ENCODE measurements at regions not wholly inside any gene's neighbourhood (a gene's known extent, or its start where the extent isn't known, plus 50 kb on each side); places are given as distances from the start of the nearest gene placed in this dataset.

- no peaks in the 10 kb centered on the region for H3K4me1 Mint-ChIP-seq
- no peak overlapping the region for H3K4me3 Mint-ChIP-seq
- H3K27ac Mint-ChIP-seq, result no peak overlapping the region
- H3K36me3 Mint-ChIP-seq (ENCODE audit: low read depth), result no peaks in the 10 kb centered on the region
- peaks cover 3% of the 10 kb centered on the region for H3K27me3 Mint-ChIP-seq (ENCODE audit: low read depth)
- peaks cover 4% of the 10 kb centered on the region for H3K9me3 Mint-ChIP-seq
- TF ChIP-seq CTCF (IDR thresholded peaks at IDR 0.05; ENCODE audit: unreplicated experiment in 3 of 3), result no peak
Measured at GRCh38 chr1:73821520-73821919, 376.5 kb downstream of the LRRIQ3 start.

GRCh38 chr1:73820843-73821242 lies 377.1 kb downstream of the LRRIQ3 start:
- Mint-ChIP-seq H3K4me3 (no peak overlapping the region), H3K27me3 (ENCODE audit: low read depth) (peaks cover 3% of the 10 kb centered on the region), H3K27ac (no peak overlapping the region), H3K36me3 (ENCODE audit: low read depth) (no peaks in the 10 kb centered on the region), H3K4me1 (no peaks in the 10 kb centered on the region), H3K9me3 (peaks cover 4% of the 10 kb centered on the region)
- no peak for TF ChIP-seq CTCF (IDR thresholded peaks at IDR 0.05; ENCODE audit: unreplicated experiment in 3 of 3)

DNA sequence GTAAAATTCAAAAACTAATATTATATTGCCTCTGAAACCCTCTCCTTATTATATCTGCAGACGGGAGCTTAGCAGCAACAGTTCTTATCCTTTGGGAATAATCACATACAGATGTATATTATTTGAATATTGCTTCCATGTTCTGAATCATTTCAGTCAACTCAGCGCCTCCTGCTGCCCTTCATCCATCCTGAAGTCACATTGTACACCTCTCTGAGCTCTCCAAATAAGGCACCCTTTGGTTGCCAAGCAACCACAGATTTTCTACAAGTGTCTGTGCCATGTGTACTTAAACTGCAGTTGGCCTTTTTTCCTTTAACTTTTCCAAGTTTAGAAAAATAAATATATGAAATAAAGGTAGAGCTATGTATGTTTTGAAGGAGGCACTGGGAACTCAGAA lies 384.3 kb downstream of the LRRIQ3 start:
- H3K27me3 Mint-ChIP-seq (ENCODE audit: low read depth), result peaks cover 7% of the 10 kb centered on the region
- no peaks in the 10 kb centered on the region for H3K36me3 Mint-ChIP-seq (ENCODE audit: low read depth)
- H3K9me3 Mint-ChIP-seq, result peaks cover 4% of the 10 kb centered on the region
- no peak overlapping the region for H3K27ac Mint-ChIP-seq
- H3K4me3 Mint-ChIP-seq, result no peak overlapping the region
- no peak for TF ChIP-seq CTCF (IDR thresholded peaks at IDR 0.05; ENCODE audit: unreplicated experiment in 3 of 3)
- no peaks in the 10 kb centered on the region for H3K4me1 Mint-ChIP-seq

DNA sequence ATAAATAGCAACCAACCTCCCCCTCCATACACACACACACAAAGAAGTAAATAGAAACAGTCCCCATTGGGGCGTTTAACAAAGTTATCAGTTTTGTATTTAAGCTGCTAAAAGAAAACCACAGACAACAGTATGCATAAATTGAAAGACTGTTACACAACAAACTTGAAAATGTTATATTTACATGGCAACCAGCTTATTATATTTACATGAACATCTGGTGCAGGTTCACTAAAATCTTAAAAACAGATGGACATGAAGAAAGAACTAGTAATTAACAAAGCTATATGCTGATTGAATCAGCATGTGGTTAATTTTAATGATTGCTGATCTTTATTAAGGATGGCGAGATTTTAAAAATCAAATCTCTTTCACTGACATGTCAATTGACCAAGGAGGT lies 384.7 kb downstream of the LRRIQ3 start:
- no peak for TF ChIP-seq CTCF (IDR thresholded peaks at IDR 0.05; ENCODE audit: unreplicated experiment in 3 of 3)
- H3K36me3 Mint-ChIP-seq (ENCODE audit: low read depth), result no peaks in the 10 kb centered on the region

DNA sequence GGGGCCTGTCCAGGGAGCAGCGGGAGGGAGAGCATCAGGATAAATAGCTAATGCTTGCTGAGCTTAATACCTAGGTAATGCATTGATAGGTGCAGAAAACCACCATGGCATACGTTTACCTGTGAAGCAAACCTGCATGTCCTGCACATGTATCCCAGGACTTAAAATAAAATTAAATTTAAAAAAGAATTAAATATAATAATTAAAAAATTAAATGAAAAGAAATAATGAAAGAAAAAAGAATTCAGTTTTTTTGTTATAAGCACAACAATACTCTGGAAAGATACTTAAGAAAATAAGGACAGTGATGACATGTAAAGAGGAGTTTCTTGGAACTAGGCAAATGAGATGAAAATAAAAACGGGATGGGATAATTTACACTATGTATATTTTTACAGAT lies 386.2 kb downstream of the LRRIQ3 start:
- Mint-ChIP-seq H3K27ac (no peak overlapping the region), H3K4me3 (no peak overlapping the region), H3K36me3 (ENCODE audit: low read depth) (no peaks in the 10 kb centered on the region)

More for the DNA sequence above, 384.7 kb downstream of the LRRIQ3 start:
- H3K9me3 Mint-ChIP-seq, result peaks cover 4% of the 10 kb centered on the region
- H3K27ac Mint-ChIP-seq, result no peak overlapping the region
- H3K4me3 Mint-ChIP-seq, result no peak overlapping the region
- peaks cover 7% of the 10 kb centered on the region for H3K27me3 Mint-ChIP-seq (ENCODE audit: low read depth)
- no peaks in the 10 kb centered on the region for H3K4me1 Mint-ChIP-seq

More for the DNA sequence above, 386.2 kb downstream of the LRRIQ3 start:
- no peak for TF ChIP-seq CTCF (IDR thresholded peaks at IDR 0.05; ENCODE audit: unreplicated experiment in 3 of 3)
- H3K9me3 Mint-ChIP-seq, result peaks cover 5% of the 10 kb centered on the region
- H3K4me1 Mint-ChIP-seq, result no peaks in the 10 kb centered on the region
- peaks cover 7% of the 10 kb centered on the region for H3K27me3 Mint-ChIP-seq (ENCODE audit: low read depth)

Data from nephron (organoid).